Neural cell (in vitro differentiated cells): ENCODE measurements at regions not wholly inside any gene's neighbourhood (a gene's known extent, or its start where the extent isn't known, plus 50 kb on each side); places are given as distances from the start of the nearest gene placed in this dataset.

Experiments used
- H2AFZ ChIP-seq: fragments of 200-600, 300-800 bp; sonication (generic), shearing (Covaris generic); 2 replicates; pipeline ENCODE4 v1.6.0; 2014; ENCODE audit warnings: low read depth, mild to moderate bottlenecking, antibody characterized with exemption, low read length, moderate library complexity
- H3F3A ChIP-seq: fragments of 200-600 bp; shearing (Covaris generic); 2 replicates; pipeline ENCODE4 v1.6.1; 2016; ENCODE audit warnings: mild to moderate bottlenecking, moderate library complexity, mixed read lengths, antibody characterized with exemption, low read length; ENCODE audit not compliant: insufficient read depth, poor library complexity, severe bottlenecking
- H3K27ac ChIP-seq: fragments of 200-600, 300-800 bp; sonication (generic), shearing (Covaris generic); 2 replicates; pipeline ENCODE4 v1.5.1; 2014; ENCODE audit warnings: mild to moderate bottlenecking, low read length, moderate library complexity
- H3K27me3 ChIP-seq: fragments of 300-800, 200-600 bp; sonication (generic), shearing (Covaris generic); 2 replicates; pipeline ENCODE4 v1.6.0; 2014; ENCODE audit warnings: mild to moderate bottlenecking, low read depth, low read length, moderate library complexity; ENCODE audit not compliant: insufficient read depth
- H3K36me3 ChIP-seq: fragments of 300-800, 200-600 bp; sonication (generic), shearing (Covaris generic); 2 replicates; pipeline ENCODE4 v1.5.1; 2014; ENCODE audit warnings: mild to moderate bottlenecking, antibody characterized with exemption, low read length, moderate library complexity; ENCODE audit not compliant: insufficient read depth
- H3K4me2 ChIP-seq: fragments of 300-800, 200-600 bp; sonication (generic), shearing (Covaris generic); 2 replicates; pipeline ENCODE4 v1.6.0; 2014; ENCODE audit warnings: mild to moderate bottlenecking, low read length
- H3K4me3 ChIP-seq: fragments of 300-800, 200-600 bp; sonication (generic), shearing (Covaris generic); 2 replicates; pipeline ENCODE4 v1.5.1; 2014; ENCODE audit warnings: mild to moderate bottlenecking, low read length, moderate library complexity
- H3K79me2 ChIP-seq: fragments of 200-600 bp; shearing (Covaris generic); replicated peaks from 2 replicates; pipeline ENCODE4 v1.6.0; 2014; ENCODE audit warnings: mild to moderate bottlenecking, low read length, moderate library complexity; ENCODE audit not compliant: insufficient read depth
- H3K9ac ChIP-seq: fragments of 300-800, 200-600 bp; sonication (generic), shearing (Covaris generic); 2 replicates; pipeline ENCODE4 v1.6.1; 2016; ENCODE audit warnings: mild to moderate bottlenecking, low read length, mixed read lengths
- H3K9me2 ChIP-seq: fragments of 200-600 bp; shearing (Covaris generic); 2 replicates; pipeline ENCODE4 v1.6.1; 2016; ENCODE audit warnings: mild to moderate bottlenecking, low read length, mixed read lengths; ENCODE audit not compliant: insufficient read depth
- H3K9me3 ChIP-seq: fragments of 200-600, 300-800 bp; sonication (generic), shearing (Covaris generic); 2 replicates; pipeline ENCODE4 v1.6.1; 2016; ENCODE audit warnings: mild to moderate bottlenecking, mixed run types, low read length, moderate library complexity, mixed read lengths
- H4K20me1 ChIP-seq: fragments of 200-600 bp; shearing (Covaris generic); 2 replicates; pipeline ENCODE4 v1.6.1; 2016; ENCODE audit warnings: mild to moderate bottlenecking, mixed run types; ENCODE audit not compliant: insufficient read depth
- CTCF ChIP-seq: fragments of 450-650 bp; IDR thresholded peaks from 2 replicates; pipeline ENCODE4 v1.5.1; 2014; ENCODE audit warnings: antibody characterized with exemption, mild to moderate bottlenecking, moderate library complexity; ENCODE audit not compliant: poor library complexity, severe bottlenecking
- EP300 ChIP-seq: fragments of 450-650 bp; conservative IDR thresholded peaks from 2 replicates; pipeline ENCODE4 v1.6.1; 2014; ENCODE audit warnings: antibody characterized with exemption, mild to moderate bottlenecking, moderate library complexity; ENCODE audit not compliant: poor library complexity, severe bottlenecking
- EZH2 ChIP-seq: fragments of 200-600, 300-800 bp; shearing (Covaris generic), sonication (generic); IDR thresholded peaks from 2 replicates; pipeline ENCODE4 v1.6.1; 2014; ENCODE audit warnings: antibody characterized with exemption, low read length, borderline replicate concordance, mild to moderate bottlenecking; ENCODE audit not compliant: insufficient read depth, poor library complexity, severe bottlenecking
- MXI1 ChIP-seq: fragments of 450-650 bp; conservative IDR thresholded peaks from 2 replicates; pipeline ENCODE4 v1.6.1; 2014; ENCODE audit warnings: antibody characterized with exemption, mild to moderate bottlenecking; ENCODE audit not compliant: poor library complexity, severe bottlenecking
- POLR2AphosphoS5 ChIP-seq: IDR thresholded peaks from 2 replicates; pipeline ENCODE4 v1.6.1; 2012
- RAD21 ChIP-seq: fragments of 450-650 bp; conservative IDR thresholded peaks from 2 replicates; pipeline ENCODE4 v1.6.1; 2014; ENCODE audit warnings: antibody characterized with exemption, mild to moderate bottlenecking, moderate library complexity
- SMC3 ChIP-seq: fragments of 450-650 bp; conservative IDR thresholded peaks from 2 replicates; pipeline ENCODE4 v1.6.1; 2014; ENCODE audit warnings: antibody characterized with exemption, mild to moderate bottlenecking, moderate library complexity; ENCODE audit not compliant: poor library complexity
- TAF1 ChIP-seq: IDR thresholded peaks from 2 replicates; pipeline ENCODE4 v1.6.1; 2012; ENCODE audit warnings: low read depth
- TF ChIP-seq, protein P1 (sequence below): IDR thresholded peaks from 2 replicates; pipeline ENCODE4 v1.6.1; 2012; ENCODE audit warnings: borderline replicate concordance

GRCh38 chr3:161567577-161568361 is 71.2 kb downstream of the OTOL1 start:
- Histone ChIP-seq H3K9me3 (no peaks in the 10 kb centered on the region), H3K79me2 (no peaks in the 10 kb centered on the region), H3K27ac (no peak overlapping the region), H3K4me2 (no peak overlapping the region), H3K4me3 (no peak overlapping the region), H4K20me1 (no peaks in the 10 kb centered on the region), H3F3A (no peaks in the 10 kb centered on the region), H3K9ac (no peak overlapping the region), H3K27me3 (no peaks in the 10 kb centered on the region), H2AFZ (no peak overlapping the region), H3K36me3 (no peaks in the 10 kb centered on the region), H3K9me2 (no peaks in the 10 kb centered on the region)
- TF ChIP-seq EP300 (no peak), SMC3 (no peak), MXI1 (no peak), TAF1 (no peak)

GRCh38 chr3:161568671-161569070 is 72.1 kb downstream of the OTOL1 start:
- Histone ChIP-seq H3K9ac (no peak overlapping the region), H3K27ac (no peak overlapping the region), H3K4me2 (no peak overlapping the region), H4K20me1 (no peaks in the 10 kb centered on the region), H3K79me2 (no peaks in the 10 kb centered on the region), H3K9me3 (no peaks in the 10 kb centered on the region), H3K27me3 (no peaks in the 10 kb centered on the region), H3F3A (no peaks in the 10 kb centered on the region), H3K9me2 (no peaks in the 10 kb centered on the region), H3K4me3 (no peak overlapping the region), H3K36me3 (no peaks in the 10 kb centered on the region), H2AFZ (no peak overlapping the region)
- TF ChIP-seq MXI1 (no peak), RAD21 (no peak)

DNA sequence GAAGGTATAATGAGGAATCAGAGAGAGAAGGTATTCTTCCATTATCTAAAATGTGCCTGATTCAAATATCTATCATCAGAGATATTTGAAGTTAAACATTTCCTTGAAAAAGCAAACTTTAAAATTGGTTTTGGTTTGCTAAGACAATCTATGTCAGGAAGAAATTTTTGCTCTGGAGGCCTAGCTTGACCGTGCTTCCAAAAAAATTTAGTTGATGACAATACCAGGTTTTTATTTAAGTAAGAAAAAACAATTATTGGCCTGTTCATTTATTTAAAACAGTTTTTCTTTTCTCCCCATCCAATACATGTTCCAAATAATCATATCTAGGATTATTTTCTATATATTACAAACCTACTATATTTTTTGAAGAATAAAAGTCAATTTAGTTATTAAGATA is 75.3 kb downstream of the OTOL1 start:
- no peaks in the 10 kb centered on the region for H3K27me3 ChIP-seq
- no peaks in the 10 kb centered on the region for H3K79me2 ChIP-seq
- H3K9me2 ChIP-seq: no peaks in the 10 kb centered on the region
- H4K20me1 ChIP-seq: no peaks in the 10 kb centered on the region
- no peak overlapping the region for H2AFZ ChIP-seq
- no peak overlapping the region for H3K27ac ChIP-seq
- no peak overlapping the region for H3K4me2 ChIP-seq
- no peaks in the 10 kb centered on the region for H3K36me3 ChIP-seq
- H3F3A ChIP-seq: peaks cover 2% of the 10 kb centered on the region
- TF ChIP-seq SMC3: no peak
- no peak for TF ChIP-seq RAD21
- TF ChIP-seq EZH2: no peak
- TF ChIP-seq CTCF: no peak
- no peak for TF ChIP-seq MXI1
- no peak for TF ChIP-seq EP300
- TF ChIP-seq, protein P1, sequence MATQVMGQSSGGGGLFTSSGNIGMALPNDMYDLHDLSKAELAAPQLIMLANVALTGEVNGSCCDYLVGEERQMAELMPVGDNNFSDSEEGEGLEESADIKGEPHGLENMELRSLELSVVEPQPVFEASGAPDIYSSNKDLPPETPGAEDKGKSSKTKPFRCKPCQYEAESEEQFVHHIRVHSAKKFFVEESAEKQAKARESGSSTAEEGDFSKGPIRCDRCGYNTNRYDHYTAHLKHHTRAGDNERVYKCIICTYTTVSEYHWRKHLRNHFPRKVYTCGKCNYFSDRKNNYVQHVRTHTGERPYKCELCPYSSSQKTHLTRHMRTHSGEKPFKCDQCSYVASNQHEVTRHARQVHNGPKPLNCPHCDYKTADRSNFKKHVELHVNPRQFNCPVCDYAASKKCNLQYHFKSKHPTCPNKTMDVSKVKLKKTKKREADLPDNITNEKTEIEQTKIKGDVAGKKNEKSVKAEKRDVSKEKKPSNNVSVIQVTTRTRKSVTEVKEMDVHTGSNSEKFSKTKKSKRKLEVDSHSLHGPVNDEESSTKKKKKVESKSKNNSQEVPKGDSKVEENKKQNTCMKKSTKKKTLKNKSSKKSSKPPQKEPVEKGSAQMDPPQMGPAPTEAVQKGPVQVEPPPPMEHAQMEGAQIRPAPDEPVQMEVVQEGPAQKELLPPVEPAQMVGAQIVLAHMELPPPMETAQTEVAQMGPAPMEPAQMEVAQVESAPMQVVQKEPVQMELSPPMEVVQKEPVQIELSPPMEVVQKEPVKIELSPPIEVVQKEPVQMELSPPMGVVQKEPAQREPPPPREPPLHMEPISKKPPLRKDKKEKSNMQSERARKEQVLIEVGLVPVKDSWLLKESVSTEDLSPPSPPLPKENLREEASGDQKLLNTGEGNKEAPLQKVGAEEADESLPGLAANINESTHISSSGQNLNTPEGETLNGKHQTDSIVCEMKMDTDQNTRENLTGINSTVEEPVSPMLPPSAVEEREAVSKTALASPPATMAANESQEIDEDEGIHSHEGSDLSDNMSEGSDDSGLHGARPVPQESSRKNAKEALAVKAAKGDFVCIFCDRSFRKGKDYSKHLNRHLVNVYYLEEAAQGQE: no peak
- no peak for TF ChIP-seq POLR2AphosphoS5
- TF ChIP-seq TAF1: no peak
- H3K4me3 ChIP-seq: no peak overlapping the region
- H3K9me3 ChIP-seq: no peaks in the 10 kb centered on the region
- no peak overlapping the region for H3K9ac ChIP-seq
